A673 (cell line): ENCODE measurements at regions not wholly inside any gene's neighbourhood (a gene's known extent, or its start where the extent isn't known, plus 50 kb on each side); places are given as distances from the start of the nearest gene placed in this dataset.

ENCODE experiments used
- CTCF ChIP-seq: fragments of 300-800, 200-600 bp; sonication (generic); conservative IDR thresholded peaks from 2 replicates; pipeline ENCODE4 v1.5.1; 2017; ENCODE audit warnings: low read depth, mild to moderate bottlenecking, antibody characterized with exemption, low read length, moderate library complexity, mixed read lengths
- EZH2 ChIP-seq: fragments of 200-600 bp; sonication (generic); IDR thresholded peaks from 2 replicates; pipeline ENCODE4 v1.6.1; 2017; ENCODE audit warnings: borderline replicate concordance, low read depth, mild to moderate bottlenecking, mixed read lengths, antibody characterized with exemption, low read length; ENCODE audit not compliant: poor library complexity, severe bottlenecking

DNA sequence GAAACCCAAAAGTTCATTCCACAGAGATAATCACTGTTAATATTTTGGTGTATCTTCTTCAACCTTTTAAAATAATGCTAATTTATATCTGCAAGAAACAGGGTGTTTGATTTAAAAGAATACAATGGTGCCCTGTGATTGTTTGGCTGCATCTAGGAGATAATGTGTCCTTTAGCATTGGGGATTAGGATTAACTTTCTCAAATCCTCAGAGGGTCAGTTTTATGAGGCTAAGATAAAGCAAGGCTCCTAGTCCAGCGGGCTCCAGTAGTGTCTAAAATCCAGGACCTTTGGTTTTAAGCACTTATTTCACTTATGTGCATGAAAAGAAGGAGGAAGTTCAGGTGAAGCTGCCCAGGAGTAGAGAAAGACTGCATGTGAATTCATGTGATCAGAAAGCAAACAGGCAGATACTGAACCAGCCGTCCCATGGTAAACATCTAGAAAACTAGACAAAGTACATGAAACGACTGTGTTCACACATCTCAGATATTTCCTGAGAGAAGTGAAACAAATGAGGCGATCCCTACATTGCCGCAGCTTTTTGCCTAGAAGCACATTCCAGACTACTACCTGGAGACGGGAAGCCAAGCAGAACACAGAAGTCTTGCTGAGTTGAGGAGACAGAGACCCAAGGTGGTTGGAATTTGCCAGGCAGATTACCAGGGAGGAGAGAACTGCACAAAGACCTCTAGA, 129.1 kb upstream of the MAX start:
- no peak for TF ChIP-seq EZH2
- no peak for TF ChIP-seq CTCF
